SK-N-SH (cell line): ENCODE measurements at regions not wholly inside any gene's neighbourhood (a gene's known extent, or its start where the extent isn't known, plus 50 kb on each side); places are given as distances from the start of the nearest gene placed in this dataset.

ENCODE experiments used
- CTCF ChIA-PET: fragments of 300-600, 350-600 bp; formaldehyde crosslinking; extraction: SDS; loops from one replicate; lab custom pipeline; 2021; lab: Yijun Ruan, JAX
- POLR2A ChIA-PET: fragments of 350-600 bp; sonication (Branson Sonifier 250); formaldehyde crosslinking; extraction: SDS; loops from one replicate; lab custom pipeline; 2020; ENCODE audit warnings: antibody characterized with exemption, inconsistent platforms; lab: Yijun Ruan, JAX
- DNase-seq: peaks from one replicate; pipeline ENCODE4 v3.0.0; 2012
- H2AFZ ChIP-seq: fragments of 200-600 bp; sonication (generic); 2 replicates; pipeline ENCODE4 v1.8.1; 2016; ENCODE audit warnings: antibody characterized with exemption, mild to moderate bottlenecking, low read depth
- H3F3A ChIP-seq: fragments of 200-600 bp; sonication (generic); replicated peaks from 2 replicates; pipeline ENCODE3; 2016; ENCODE audit warnings: antibody characterized with exemption, mild to moderate bottlenecking; ENCODE audit not compliant: insufficient read depth
- H3K27ac ChIP-seq, 2 experiments: fragments of 200-500 bp in 1 of 2; fragments of 200-600 bp in 1 of 2; sonication (Bioruptor generic) in 1 of 2; sonication (generic), shearing (Covaris generic) in 1 of 2; 2 replicates each; pipeline versions ENCODE4 v1.5.1 to v1.6.1; 2014 to 2016; ENCODE audit warnings: low read depth in 2 of 2, inconsistent platforms in 1 of 2, low read length in 1 of 2, mild to moderate bottlenecking in 1 of 2, mixed read lengths in 1 of 2
- H3K27me3 ChIP-seq: fragments of 200-600 bp; sonication (generic), shearing (Covaris generic); 2 replicates; pipeline ENCODE4 v1.6.1; 2016; ENCODE audit warnings: mixed run types; ENCODE audit not compliant: insufficient read depth
- H3K36me3 ChIP-seq, 2 experiments: fragments of 200-500 bp in 1 of 2; fragments of 200-600 bp in 1 of 2; sonication (Bioruptor generic) in 1 of 2; sonication (generic) in 1 of 2; replicated peaks in 1 of 2; 2 replicates each; pipeline versions ENCODE3 to v1.5.1; 2014 to 2016; ENCODE audit warnings: low read length in 1 of 2, mild to moderate bottlenecking in 1 of 2; ENCODE audit not compliant: insufficient read depth in 2 of 2, control insufficient read depth in 1 of 2
- H3K4me1 ChIP-seq, 2 experiments: fragments of 200-500 bp in 1 of 2; fragments of 200-600 bp in 1 of 2; sonication (Bioruptor generic) in 1 of 2; sonication (generic), shearing (Covaris generic) in 1 of 2; 2 replicates each; pipeline versions ENCODE4 v1.5.1 to v1.6.1; 2014 to 2016; ENCODE audit warnings: low read depth in 1 of 2, low read length in 1 of 2, mixed run types in 1 of 2; ENCODE audit not compliant: insufficient read depth in 2 of 2, control insufficient read depth in 1 of 2
- H3K4me2 ChIP-seq: fragments of 200-600 bp; sonication (generic), shearing (Covaris generic); 2 replicates; pipeline ENCODE4 v1.6.1; 2017; ENCODE audit warnings: mixed run types
- H3K4me3 ChIP-seq, 2 experiments: fragments of 200-500 bp in 1 of 2; fragments of 200-600 bp in 1 of 2; sonication (Bioruptor generic) in 1 of 2; sonication (generic), shearing (Covaris generic) in 1 of 2; 2 replicates each; pipeline versions ENCODE4 v1.5.1 to v1.8.1; 2014 to 2016; ENCODE audit warnings: low read depth in 2 of 2, inconsistent platforms in 1 of 2, low read length in 1 of 2, mild to moderate bottlenecking in 1 of 2, mixed read lengths in 1 of 2, moderate library complexity in 1 of 2
- H3K79me2 ChIP-seq: fragments of 200-600 bp; sonication (generic); 2 replicates; pipeline ENCODE4 v1.8.1; 2017; ENCODE audit warnings: mild to moderate bottlenecking; ENCODE audit not compliant: insufficient read depth
- H3K9ac ChIP-seq: fragments of 200-600 bp; sonication (generic); 2 replicates; pipeline ENCODE4 v1.6.1; 2017; ENCODE audit warnings: mixed run types
- H3K9me2 ChIP-seq: fragments of 200-600 bp; sonication (generic); 2 replicates; pipeline ENCODE4 v1.6.1; 2017; ENCODE audit warnings: mixed run types
- H3K9me3 ChIP-seq: fragments of 200-600 bp; sonication (generic); 2 replicates; pipeline ENCODE4 v1.6.1; 2017; ENCODE audit warnings: mixed run types, mild to moderate bottlenecking, moderate library complexity
- H4K20me1 ChIP-seq: fragments of 200-600 bp; sonication (generic); 2 replicates; pipeline ENCODE4 v1.6.1; 2017; ENCODE audit warnings: mild to moderate bottlenecking, mixed run types; ENCODE audit not compliant: insufficient read depth
- CHD2 ChIP-seq: fragments of 150-350 bp; IDR thresholded peaks from 2 replicates; pipeline ENCODE4 v1.6.1; 2018; ENCODE audit warnings: low read length; ENCODE audit not compliant: partially characterized antibody
- EP300 ChIP-seq, 2 experiments: IDR thresholded peaks; 2 replicates each; pipeline versions ENCODE4 v1.4.0 to v1.6.1; 2012; ENCODE audit warnings: borderline replicate concordance in 1 of 2, low read depth in 1 of 2, low read length in 1 of 2
- EZH2phosphoT487 ChIP-seq: fragments of 200-600 bp; sonication (generic); IDR thresholded peaks from 2 replicates; pipeline ENCODE4 v1.6.1; 2017; ENCODE audit warnings: low read depth, mixed run types, mild to moderate bottlenecking, antibody characterized with exemption, moderate library complexity, borderline replicate concordance
- FOSL2 ChIP-seq: IDR thresholded peaks from 2 replicates; pipeline ENCODE4 v1.4.0; 2012; ENCODE audit warnings: low read depth, mild to moderate bottlenecking, moderate library complexity, borderline replicate concordance
- FOXJ3 ChIP-seq: sonication (generic); formaldehyde crosslinking; IDR thresholded peaks from 2 replicates; pipeline ENCODE4 v1.5.1; 2020; ENCODE audit warnings: mild to moderate bottlenecking, missing genetic modification reagents
- FOXM1 ChIP-seq: IDR thresholded peaks from 2 replicates; pipeline ENCODE4 v1.4.0; 2012; ENCODE audit warnings: low read depth, mild to moderate bottlenecking
- GABPA ChIP-seq: IDR thresholded peaks from 2 replicates; pipeline ENCODE4 v1.4.0; 2012; ENCODE audit warnings: low read depth, mild to moderate bottlenecking
- JUND ChIP-seq: IDR thresholded peaks from 2 replicates; pipeline ENCODE4 v1.4.0; 2012
- MEF2A ChIP-seq: IDR thresholded peaks from 2 replicates; pipeline ENCODE4 v1.4.0; 2012; ENCODE audit warnings: low read depth, borderline replicate concordance
- MXI1 ChIP-seq: IDR thresholded peaks from 2 replicates; pipeline ENCODE4 v1.6.1; 2012; ENCODE audit warnings: mild to moderate bottlenecking, low read depth, low read length, improper control_type of control experiment
- NRF1 ChIP-seq: IDR thresholded peaks from 2 replicates; pipeline ENCODE4 v1.6.1; 2012; ENCODE audit warnings: low read depth, mild to moderate bottlenecking, low read length
- PBX3 ChIP-seq: IDR thresholded peaks from 2 replicates; pipeline ENCODE4; 2012
- POLR2AphosphoS5 ChIP-seq: IDR thresholded peaks from 2 replicates; pipeline ENCODE4 v1.6.1; 2012; ENCODE audit warnings: low read depth, low read length
- RAD21 ChIP-seq: IDR thresholded peaks from 2 replicates; pipeline ENCODE4 v1.6.1; 2012; ENCODE audit warnings: mild to moderate bottlenecking, low read length
- RFX5 ChIP-seq: IDR thresholded peaks from 2 replicates; pipeline ENCODE4 v1.6.1; 2012; ENCODE audit warnings: mild to moderate bottlenecking, improper control_type of control experiment, low read length
- RXRA ChIP-seq: IDR thresholded peaks from 2 replicates; pipeline ENCODE4 v1.4.0; 2012; ENCODE audit warnings: low read depth, mild to moderate bottlenecking, borderline replicate concordance
- SIN3A ChIP-seq: IDR thresholded peaks from 2 replicates; pipeline ENCODE4 v1.6.1; 2012; ENCODE audit warnings: low read depth, mild to moderate bottlenecking, low read length, moderate library complexity, borderline replicate concordance
- SMC3 ChIP-seq: IDR thresholded peaks from 2 replicates; pipeline ENCODE4 v1.6.1; 2012; ENCODE audit warnings: low read depth, low read length, improper control_type of control experiment
- TCF12 ChIP-seq: IDR thresholded peaks from 2 replicates; pipeline ENCODE4 v1.4.0; 2012
- TEAD4 ChIP-seq: IDR thresholded peaks from 2 replicates; pipeline ENCODE4 v1.4.0; 2012; ENCODE audit warnings: mild to moderate bottlenecking, borderline replicate concordance; ENCODE audit not compliant: insufficient read depth
- YY1 ChIP-seq: IDR thresholded peaks from 2 replicates; pipeline ENCODE4 v1.4.0; 2012; ENCODE audit warnings: low read depth, mild to moderate bottlenecking
- ZBTB33 ChIP-seq: IDR thresholded peaks from 2 replicates; pipeline ENCODE4 v1.4.0; 2012; ENCODE audit warnings: low read depth, borderline replicate concordance
- WGBS: methylation state at CpG from one replicate; pipeline ENCODE4 v1.1.6; 2017; ENCODE audit warnings: low lambda C conversion rate; 5-methylcytosine and 5-hydroxymethylcytosine counted together
- TF ChIP-seq, protein P1 (sequence below): fragments of 150-350 bp; IDR thresholded peaks from 2 replicates; pipeline ENCODE4 v1.6.1; 2017; ENCODE audit warnings: antibody characterized with exemption, low read length, low read depth, borderline replicate concordance
- TF ChIP-seq, protein P2 (sequence below): IDR thresholded peaks from 2 replicates; pipeline ENCODE4 v1.4.0; 2012; ENCODE audit warnings: low read depth, borderline replicate concordance

DNA sequence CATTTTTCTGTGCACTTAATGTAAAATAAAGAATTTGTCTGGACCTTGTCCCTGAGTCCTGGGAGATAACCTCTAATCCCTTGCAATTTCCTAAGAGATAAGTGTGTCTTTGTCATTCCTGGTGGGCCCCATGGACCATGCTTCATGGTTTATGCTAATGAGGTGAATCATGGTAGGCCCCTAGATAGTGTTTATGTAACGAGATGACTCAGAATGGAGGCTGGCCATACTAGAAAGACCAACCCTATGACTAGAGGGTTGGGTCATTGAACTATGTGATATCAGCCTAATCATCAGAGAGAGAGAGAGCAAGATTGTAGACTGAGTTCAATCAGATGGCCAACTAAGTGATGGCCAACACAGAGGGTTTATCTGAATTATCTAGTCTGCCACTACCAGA, 64.2 kb upstream of the NHSL2 start:
- TF ChIP-seq, protein P1, sequence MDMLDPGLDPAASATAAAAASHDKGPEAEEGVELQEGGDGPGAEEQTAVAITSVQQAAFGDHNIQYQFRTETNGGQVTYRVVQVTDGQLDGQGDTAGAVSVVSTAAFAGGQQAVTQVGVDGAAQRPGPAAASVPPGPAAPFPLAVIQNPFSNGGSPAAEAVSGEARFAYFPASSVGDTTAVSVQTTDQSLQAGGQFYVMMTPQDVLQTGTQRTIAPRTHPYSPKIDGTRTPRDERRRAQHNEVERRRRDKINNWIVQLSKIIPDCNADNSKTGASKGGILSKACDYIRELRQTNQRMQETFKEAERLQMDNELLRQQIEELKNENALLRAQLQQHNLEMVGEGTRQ, result no peak
- TF ChIP-seq FOXM1 (no peak), CHD2 (no peak), EP300 (IDR thresholded peaks at IDR 0.05; ENCODE audit: borderline replicate concordance in 1 of 2, low read depth in 1 of 2, low read length in 1 of 2) (no peak), GABPA (no peak), RXRA (no peak), JUND (no peak), MXI1 (no peak), TCF12 (no peak), MEF2A (no peak), FOSL2 (no peak), FOXJ3 (CRISPR knock-in tag) (no peak), TEAD4 (no peak), YY1 (no peak), RFX5 (no peak), POLR2AphosphoS5 (no peak), PBX3 (no peak)
- WGBS, result 0% methylated on average over 1 of the region's 1 CpG
- no peak for DNase-seq

DNA sequence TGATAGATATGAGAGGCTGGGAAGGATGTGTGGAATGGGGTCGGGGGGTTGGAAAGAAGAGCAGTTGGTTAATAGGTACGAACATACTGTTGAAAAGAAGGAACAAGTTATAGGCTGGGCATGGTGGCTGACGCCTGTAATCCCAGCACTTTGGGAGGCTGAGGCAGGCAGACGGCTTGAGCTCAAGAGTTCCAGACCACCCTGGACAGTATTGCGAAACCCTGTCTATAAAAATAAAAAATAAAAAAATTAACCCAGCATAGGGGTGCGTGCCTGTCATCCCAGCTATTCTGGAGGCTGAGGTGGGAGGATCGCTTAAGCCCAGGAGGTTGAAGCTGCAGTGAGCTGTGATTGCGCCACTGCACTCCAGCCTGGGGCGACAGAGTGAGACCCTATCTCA, 58.5 kb upstream of the NHSL2 start:
- Histone ChIP-seq H4K20me1 (no peaks in the 10 kb centered on the region), H3K4me3 (no peak overlapping the region), H3K9ac (no peak overlapping the region), H3K9me3 (no peaks in the 10 kb centered on the region), H3K27me3 (no peaks in the 10 kb centered on the region), H3K4me2 (no peak overlapping the region), H2AFZ (no peak overlapping the region), H3K9me2 (no peaks in the 10 kb centered on the region), H3F3A (no peaks in the 10 kb centered on the region), H3K79me2 (no peaks in the 10 kb centered on the region), H3K4me1 (no peaks in the 10 kb centered on the region), H3K27ac (no peak overlapping the region), H3K36me3 (no peaks in the 10 kb centered on the region)
- 9% methylated on average over 9 of the region's 9 CpGs for WGBS
- TF ChIP-seq FOXJ3 (CRISPR knock-in tag), result no peak
- TF ChIP-seq RXRA, result no peak
- TF ChIP-seq ZBTB33, result no peak
- no peak for TF ChIP-seq NRF1
- TF ChIP-seq, protein P2, sequence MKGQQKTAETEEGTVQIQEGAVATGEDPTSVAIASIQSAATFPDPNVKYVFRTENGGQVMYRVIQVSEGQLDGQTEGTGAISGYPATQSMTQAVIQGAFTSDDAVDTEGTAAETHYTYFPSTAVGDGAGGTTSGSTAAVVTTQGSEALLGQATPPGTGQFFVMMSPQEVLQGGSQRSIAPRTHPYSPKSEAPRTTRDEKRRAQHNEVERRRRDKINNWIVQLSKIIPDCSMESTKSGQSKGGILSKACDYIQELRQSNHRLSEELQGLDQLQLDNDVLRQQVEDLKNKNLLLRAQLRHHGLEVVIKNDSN, result no peak
- no peak for TF ChIP-seq MEF2A
- TF ChIP-seq JUND, result no peak
- no peak for TF ChIP-seq POLR2AphosphoS5
- TF ChIP-seq SIN3A, result no peak
- no peak for TF ChIP-seq SMC3
- no peak for TF ChIP-seq MXI1
- no peak for TF ChIP-seq RAD21
- no peak for TF ChIP-seq YY1
- no peak for TF ChIP-seq EZH2phosphoT487
- TF ChIP-seq TCF12, result no peak
- no peak for DNase-seq
- ChIA-PET CTCF (interaction anchor here (0.7 kb wide), 1 partner anchor 141 kb away, joined by 3 read pairs; no protein-coding TSS in a partner anchor), POLR2A (no interaction called here)

More for the DNA sequence above, 64.2 kb upstream of the NHSL2 start:
- no peak overlapping the region for H3K27ac ChIP-seq
- no peaks in the 10 kb centered on the region for H4K20me1 ChIP-seq
- no peak overlapping the region for H3K4me3 ChIP-seq
- H3K9ac ChIP-seq, result no peak overlapping the region
- H3K9me2 ChIP-seq, result no peaks in the 10 kb centered on the region
- H3K27me3 ChIP-seq, result no peaks in the 10 kb centered on the region
- H3K4me2 ChIP-seq, result no peak overlapping the region
- H3F3A ChIP-seq, result no peaks in the 10 kb centered on the region
- H3K9me3 ChIP-seq, result no peaks in the 10 kb centered on the region
- H3K4me1 ChIP-seq, result no peaks in the 10 kb centered on the region
- no peak overlapping the region for H2AFZ ChIP-seq
- no peaks in the 10 kb centered on the region for H3K36me3 ChIP-seq
- CTCF ChIA-PET, result no interaction called here
- POLR2A ChIA-PET, result no interaction called here
- H3K79me2 ChIP-seq, result no peaks in the 10 kb centered on the region
